HG02759 (cell line): ENCODE measurements at regions not wholly inside any gene's neighbourhood (a gene's known extent, or its start where the extent isn't known, plus 50 kb on each side); places are given as distances from the start of the nearest gene placed in this dataset.
"Not testable (repeated sequence)": the region's sequence is repeated elsewhere in the genome, so short reads cannot be mapped to it uniquely, and the experiment has no call there.

Experiments
- ATAC-seq: cut with Tn5 transposase; IDR thresholded peaks from one replicate; pipeline ENCODE4 v1.9.1; 2021; ENCODE audit warnings: mild to moderate bottlenecking, moderate library complexity; ENCODE audit not compliant: unreplicated experiment

- ATAC-seq: no peak
These were observed 142.4 kb upstream of the RBBP8 start for GRCh38 chr18:22790545-22791309.

- ATAC-seq: no peak
These were observed 141.9 kb upstream of the RBBP8 start for GRCh38 chr18:22791310-22791610.

- no peak for ATAC-seq
These were observed 137.0 kb upstream of the RBBP8 start for GRCh38 chr18:22796113-22796512.

GRCh38 chr18:22800551-22800951, 132.6 kb upstream of the RBBP8 start:
- no peak for ATAC-seq

GRCh38 chr18:22813648-22814328, 119.3 kb upstream of the RBBP8 start:
- ATAC-seq: no peak

GRCh38 chr18:22814329-22814703, 118.8 kb upstream of the RBBP8 start:
- no peak for ATAC-seq

- ATAC-seq: no peak
These were observed 116.6 kb upstream of the RBBP8 start for GRCh38 chr18:22816266-22817176.

- ATAC-seq: no peak
These were observed 115.3 kb upstream of the RBBP8 start for GRCh38 chr18:22817844-22818243.

GRCh38 chr18:22822024-22822423, 111.1 kb upstream of the RBBP8 start:
- no peak for ATAC-seq

GRCh38 chr18:22822841-22823508, 110.2 kb upstream of the RBBP8 start:
- peak; percentile 84 for ATAC-seq

GRCh38 chr18:22826726-22827125, 106.4 kb upstream of the RBBP8 start:
- ATAC-seq: no peak

- ATAC-seq: no peak
These were observed 105.9 kb upstream of the RBBP8 start for GRCh38 chr18:22827216-22827615.

GRCh38 chr18:22827741-22828140, 105.4 kb upstream of the RBBP8 start:
- ATAC-seq: no peak

- ATAC-seq: no peak
These were observed 105.0 kb upstream of the RBBP8 start for GRCh38 chr18:22828171-22828570.

- ATAC-seq: not testable (repeated sequence)
These were observed 104.5 kb upstream of the RBBP8 start for GRCh38 chr18:22828583-22828982.

GRCh38 chr18:22829781-22830180, 103.3 kb upstream of the RBBP8 start:
- no peak for ATAC-seq

GRCh38 chr18:22830511-22830910, 102.6 kb upstream of the RBBP8 start:
- no peak for ATAC-seq

- ATAC-seq: no peak
These were observed 101.7 kb upstream of the RBBP8 start for GRCh38 chr18:22831441-22831904.

- no peak for ATAC-seq
These were observed 96.2 kb upstream of the RBBP8 start for GRCh38 chr18:22836932-22837331.

GRCh38 chr18:22838221-22838620, 94.9 kb upstream of the RBBP8 start:
- ATAC-seq: no peak
